GM23248 (cell line): ENCODE measurements at regions not wholly inside any gene's neighbourhood (a gene's known extent, or its start where the extent isn't known, plus 50 kb on each side); places are given as distances from the start of the nearest gene placed in this dataset.

Source experiments
- EZH2 ChIP-seq: fragments of 200-600 bp; sonication (generic); IDR thresholded peaks from 2 replicates; pipeline ENCODE4 v1.6.1; 2018; ENCODE audit warnings: antibody characterized with exemption, mild to moderate bottlenecking; ENCODE audit not compliant: insufficient read depth, poor library complexity, severe bottlenecking
- EZH2phosphoT487 ChIP-seq: fragments of 200-600 bp; sonication (generic); IDR thresholded peaks from 2 replicates; pipeline ENCODE4 v1.6.1; 2018; ENCODE audit warnings: antibody characterized with exemption, moderate library complexity, mild to moderate bottlenecking, low read depth; ENCODE audit not compliant: insufficient read depth

DNA sequence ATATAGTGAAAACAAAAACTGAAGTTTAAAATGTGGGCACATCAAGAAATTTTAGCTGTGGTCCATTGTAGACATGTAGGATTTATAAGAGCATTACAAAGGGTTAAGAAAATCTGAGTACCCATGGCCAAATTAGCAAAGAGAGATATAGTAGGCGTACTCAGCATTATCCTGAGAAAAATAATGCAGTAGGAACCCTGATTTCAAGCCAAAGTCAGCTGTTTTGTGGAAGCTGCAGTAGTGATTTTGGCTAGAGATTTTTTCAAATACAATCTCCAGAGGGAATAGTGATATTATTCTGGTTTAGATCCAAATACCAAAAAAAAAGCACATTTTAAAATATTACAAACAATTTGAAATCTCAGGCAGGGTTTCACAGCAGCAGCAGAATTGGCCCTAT is 450.9 kb downstream of the FBXO15 start:
- no peak for TF ChIP-seq EZH2
- TF ChIP-seq EZH2phosphoT487, result no peak
